Activated naive CD8-positive, alpha-beta T cell treated with anti-CD3 and anti-CD28 coated beads, Interleukin-2, amount 50 U/mL, for 24 hours (primary cell): ENCODE measurements at regions not wholly inside any gene's neighbourhood (a gene's known extent, or its start where the extent isn't known, plus 50 kb on each side); places are given as distances from the start of the nearest gene placed in this dataset.
"Not testable (repeated sequence)": the region's sequence is repeated elsewhere in the genome, so short reads cannot be mapped to it uniquely, and the experiment has no call there.

Experiments
- ATAC-seq: fragments of 150-1000 bp; cut with Tn5 transposase; one replicate; pipeline ENCODE4 v1.10.0; 2021
- DNase-seq: peaks from one replicate; pipeline ENCODE4 v3.0.0; 2021
- H3K27ac Mint-ChIP-seq: one replicate; pipeline ENCODE4 v1.8.0; 2021; ENCODE audit warnings: mild to moderate bottlenecking, mixed read lengths
- H3K27me3 Mint-ChIP-seq: one replicate; pipeline ENCODE4 v1.8.0; 2021; ENCODE audit warnings: mixed read lengths
- H3K36me3 Mint-ChIP-seq: one replicate; pipeline ENCODE4 v1.8.0; 2021; ENCODE audit warnings: low read depth, mixed read lengths
- H3K4me1 Mint-ChIP-seq: one replicate; pipeline ENCODE4 v1.8.0; 2021; ENCODE audit warnings: mixed read lengths
- H3K4me3 Mint-ChIP-seq: one replicate; pipeline ENCODE4 v1.8.0; 2021; ENCODE audit warnings: mild to moderate bottlenecking, moderate library complexity, mixed read lengths
- H3K9me3 Mint-ChIP-seq: one replicate; pipeline ENCODE4 v1.8.0; 2021; ENCODE audit warnings: mixed read lengths

DNA sequence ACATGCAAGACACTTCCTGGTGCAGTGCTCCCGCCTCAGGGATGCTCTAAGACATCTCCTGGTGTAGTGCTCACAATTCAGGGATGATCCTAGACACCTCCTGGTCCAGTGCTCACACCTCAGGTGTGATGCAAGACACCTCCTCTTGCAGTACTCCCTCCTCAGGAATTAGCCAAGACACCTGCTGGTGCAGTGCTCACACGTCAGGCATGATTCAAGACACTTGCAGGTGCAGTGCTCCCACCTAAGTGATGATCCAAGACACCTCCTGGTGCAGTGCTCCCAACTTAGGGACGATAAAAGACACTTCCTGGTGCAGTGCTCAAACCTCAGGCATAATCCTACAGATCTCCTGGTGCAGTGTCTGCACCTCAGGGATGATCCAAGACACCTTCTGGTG, 117.0 kb downstream of the ASB1 start:
- not testable (repeated sequence) for H3K4me1 Mint-ChIP-seq, H3K4me3 Mint-ChIP-seq, DNase-seq, H3K27ac Mint-ChIP-seq, ATAC-seq, H3K9me3 Mint-ChIP-seq, H3K36me3 Mint-ChIP-seq
- peaks cover 27% of the 10 kb centered on the region for H3K27me3 Mint-ChIP-seq

DNA sequence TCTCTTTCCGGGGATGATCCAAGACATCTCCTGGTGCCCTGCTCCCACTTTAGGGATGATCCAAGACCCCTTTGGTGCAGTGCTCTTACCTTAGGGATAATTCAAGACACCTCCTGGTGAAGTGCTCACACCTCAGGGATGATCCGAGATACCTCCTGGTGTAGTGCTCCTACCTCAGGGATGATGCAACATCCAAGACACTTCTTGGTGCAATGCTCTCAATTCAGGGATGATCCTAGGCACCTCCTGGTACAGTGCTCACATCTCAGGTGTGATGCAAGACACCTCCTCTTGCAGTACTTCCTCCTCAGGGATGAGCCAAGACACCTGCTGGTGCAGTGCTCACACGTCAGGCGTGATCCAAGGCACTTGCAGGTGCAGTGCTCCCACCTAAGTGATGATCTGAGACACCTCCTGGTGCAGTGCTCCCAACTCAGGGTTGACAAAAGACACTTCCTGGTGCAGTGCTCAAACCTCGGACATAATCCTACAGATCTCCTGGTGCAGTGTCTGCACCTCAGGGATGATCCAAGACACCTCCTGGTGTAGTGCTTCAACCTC, 122.3 kb downstream of the ASB1 start:
- Mint-ChIP-seq H3K36me3 (no peaks in the 10 kb centered on the region), H3K9me3 (peaks cover 4% of the 10 kb centered on the region), H3K4me3 (no peak overlapping the region), H3K4me1 (no peaks in the 10 kb centered on the region), H3K27me3 (peaks cover 16% of the 10 kb centered on the region), H3K27ac (no peak overlapping the region)
- DNase-seq (no peak), ATAC-seq (no peak)

GRCh38 chr2:238549866-238550265, 123.1 kb downstream of the ASB1 start:
- Mint-ChIP-seq H3K9me3 (peaks cover 4% of the 10 kb centered on the region), H3K27ac (no peak overlapping the region), H3K27me3 (peaks cover 11% of the 10 kb centered on the region), H3K4me3 (no peak overlapping the region), H3K4me1 (no peaks in the 10 kb centered on the region), H3K36me3 (no peaks in the 10 kb centered on the region)
- DNase-seq: no peak
- no peak for ATAC-seq

DNA sequence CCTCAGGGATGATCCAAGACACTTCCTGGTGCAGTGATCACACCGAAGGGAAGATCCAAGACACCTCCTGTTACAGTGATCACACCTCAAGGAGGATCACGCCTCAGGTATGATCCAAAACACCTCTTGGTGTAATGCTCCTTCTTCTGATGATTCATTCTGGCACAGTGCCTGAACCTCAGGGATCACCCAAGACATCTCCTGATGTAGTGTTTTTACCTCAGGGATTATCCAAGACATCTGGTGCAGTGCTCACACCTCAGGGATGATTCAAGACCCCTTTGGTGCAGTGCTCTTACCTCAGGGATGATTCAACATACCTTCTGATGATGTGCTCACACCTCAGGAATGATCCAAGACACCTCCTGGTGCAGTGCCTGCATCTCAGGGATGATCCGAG, 124.4 kb downstream of the ASB1 start:
- ATAC-seq (no peak), DNase-seq (no peak)
- no peaks in the 10 kb centered on the region for H3K36me3 Mint-ChIP-seq
- peaks cover 6% of the 10 kb centered on the region for H3K27me3 Mint-ChIP-seq
- H3K27ac Mint-ChIP-seq: no peak overlapping the region
- no peaks in the 10 kb centered on the region for H3K4me1 Mint-ChIP-seq
- no peak overlapping the region for H3K4me3 Mint-ChIP-seq
- peaks cover 4% of the 10 kb centered on the region for H3K9me3 Mint-ChIP-seq

- Mint-ChIP-seq H3K27me3 (peaks cover 6% of the 10 kb centered on the region), H3K4me1 (no peaks in the 10 kb centered on the region), H3K9me3 (peaks cover 4% of the 10 kb centered on the region), H3K27ac (no peak overlapping the region), H3K36me3 (no peaks in the 10 kb centered on the region), H3K4me3 (no peak overlapping the region)
- no peak for DNase-seq
- no peak for ATAC-seq
These were observed 125.5 kb downstream of the ASB1 start for GRCh38 chr2:238552226-238552625.

GRCh38 chr2:238553159-238553558, 126.4 kb downstream of the ASB1 start:
- H3K27me3 Mint-ChIP-seq: peaks cover 8% of the 10 kb centered on the region
- no peak overlapping the region for H3K4me3 Mint-ChIP-seq
- H3K4me1 Mint-ChIP-seq: no peaks in the 10 kb centered on the region
- H3K36me3 Mint-ChIP-seq: no peaks in the 10 kb centered on the region
- no peak for DNase-seq
- no peak overlapping the region for H3K27ac Mint-ChIP-seq
- no peak for ATAC-seq
- H3K9me3 Mint-ChIP-seq: peaks cover 4% of the 10 kb centered on the region

DNA sequence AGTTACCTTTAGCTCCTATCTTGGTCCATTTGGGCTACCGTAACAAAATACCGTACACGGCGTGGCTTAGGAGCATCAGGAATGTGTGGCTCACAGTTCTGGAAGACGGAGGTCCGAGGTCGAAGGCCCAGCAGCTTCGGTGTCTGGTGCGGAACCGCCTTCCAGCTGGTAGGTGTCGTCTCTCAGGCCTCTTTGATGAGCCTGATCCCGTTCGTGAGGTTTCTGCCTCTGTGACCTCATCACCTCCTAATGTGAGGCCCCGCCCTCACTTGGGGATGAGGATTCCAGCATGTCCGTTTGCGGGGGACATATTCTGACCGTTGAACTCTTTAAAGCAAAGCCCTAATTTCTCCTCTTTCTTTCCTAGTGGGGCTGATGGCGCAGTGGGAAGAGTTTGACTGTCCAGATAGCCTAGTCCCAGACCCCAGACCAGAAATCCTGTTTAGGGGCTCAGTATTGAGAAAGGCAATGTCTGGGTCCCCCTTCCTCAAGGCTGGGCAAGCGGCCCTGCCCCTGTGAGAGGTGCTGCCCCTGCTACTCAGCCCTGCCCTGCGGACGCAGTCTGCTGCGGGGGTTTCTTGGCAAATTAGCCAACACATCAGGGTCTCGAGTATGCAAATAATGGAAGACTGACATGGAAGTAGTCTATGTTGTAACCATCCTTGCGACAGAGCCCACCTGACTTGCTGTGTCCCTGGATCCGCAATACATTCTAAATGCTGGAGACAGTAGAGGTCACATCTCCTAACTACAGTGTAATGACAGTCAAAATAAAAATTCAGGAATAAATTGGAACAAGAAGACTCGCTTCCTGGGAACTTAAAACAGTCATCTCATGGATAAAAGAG, 128.0 kb downstream of the ASB1 start:
- Mint-ChIP-seq H3K4me3 (no peak overlapping the region), H3K27me3 (peaks cover 6% of the 10 kb centered on the region), H3K27ac (no peak overlapping the region), H3K4me1 (no peaks in the 10 kb centered on the region), H3K9me3 (peaks cover 4% of the 10 kb centered on the region), H3K36me3 (no peaks in the 10 kb centered on the region)
- ATAC-seq (no peak), DNase-seq (no peak)

DNA sequence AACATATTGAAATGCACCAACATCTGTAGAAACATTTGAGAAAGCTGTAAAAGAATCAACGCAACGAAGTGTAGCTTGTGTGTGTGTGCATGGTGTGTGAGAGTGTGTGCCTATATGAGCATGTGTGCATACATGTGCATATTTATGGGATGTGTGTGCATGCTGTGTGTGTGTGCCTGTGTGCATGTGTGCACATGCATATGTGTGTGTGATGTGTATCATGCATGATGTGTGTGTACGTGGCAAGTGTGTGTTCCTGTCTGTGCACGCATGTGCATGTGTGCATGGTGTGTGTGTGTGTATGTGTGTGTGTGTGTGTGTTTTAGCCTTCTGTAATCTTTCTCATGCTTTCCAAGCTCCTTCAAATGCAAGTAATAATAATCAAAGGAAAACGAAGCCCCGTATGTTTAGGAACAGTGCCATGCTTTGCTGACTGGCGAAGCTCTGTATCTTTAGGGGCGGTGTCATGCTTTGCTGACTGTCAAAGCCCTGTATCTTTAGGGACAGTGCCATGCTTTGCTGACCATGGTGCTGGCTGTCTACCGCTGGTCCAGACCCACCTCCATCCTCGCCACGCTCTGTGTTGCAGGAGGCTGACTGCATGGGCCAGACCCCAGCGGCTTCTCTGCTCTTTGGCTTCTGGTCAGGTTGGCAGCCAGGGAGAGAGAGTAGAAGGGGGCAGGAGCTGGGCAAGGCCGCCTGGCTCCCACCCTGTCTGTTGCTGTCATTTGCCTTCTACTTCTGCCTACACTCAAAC, 129.2 kb downstream of the ASB1 start:
- ATAC-seq (no peak), DNase-seq (no peak)
- peaks cover 2% of the 10 kb centered on the region for H3K27me3 Mint-ChIP-seq
- no peaks in the 10 kb centered on the region for H3K36me3 Mint-ChIP-seq
- no peaks in the 10 kb centered on the region for H3K4me1 Mint-ChIP-seq
- peaks cover 4% of the 10 kb centered on the region for H3K9me3 Mint-ChIP-seq
- no peak overlapping the region for H3K27ac Mint-ChIP-seq
- no peak overlapping the region for H3K4me3 Mint-ChIP-seq

DNA sequence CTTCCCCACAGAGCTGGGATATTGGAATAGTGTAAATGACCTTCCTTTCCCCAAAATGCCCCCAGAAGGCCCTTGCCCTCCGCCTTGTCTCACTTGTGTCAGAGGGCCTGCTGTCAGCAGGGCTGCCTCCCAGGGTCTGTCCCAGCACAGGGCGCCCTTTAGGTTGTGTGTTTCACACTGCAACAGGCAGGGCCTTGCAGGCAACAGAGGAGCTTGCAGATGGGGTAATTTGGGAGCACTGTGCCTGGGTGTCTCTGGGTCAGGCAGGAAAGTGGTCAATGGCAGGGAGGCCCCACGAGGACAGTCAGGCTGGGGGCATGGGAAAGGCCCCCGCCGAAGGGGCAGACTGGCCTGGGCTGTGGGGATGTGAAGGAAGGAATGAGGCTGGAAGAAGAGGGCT, 130.7 kb downstream of the ASB1 start:
- DNase-seq (no peak), ATAC-seq (no peak)
- Mint-ChIP-seq H3K36me3 (no peaks in the 10 kb centered on the region), H3K27ac (no peak overlapping the region), H3K4me3 (no peak overlapping the region), H3K9me3 (peaks cover 4% of the 10 kb centered on the region), H3K27me3 (peaks cover 2% of the 10 kb centered on the region), H3K4me1 (no peaks in the 10 kb centered on the region)

DNA sequence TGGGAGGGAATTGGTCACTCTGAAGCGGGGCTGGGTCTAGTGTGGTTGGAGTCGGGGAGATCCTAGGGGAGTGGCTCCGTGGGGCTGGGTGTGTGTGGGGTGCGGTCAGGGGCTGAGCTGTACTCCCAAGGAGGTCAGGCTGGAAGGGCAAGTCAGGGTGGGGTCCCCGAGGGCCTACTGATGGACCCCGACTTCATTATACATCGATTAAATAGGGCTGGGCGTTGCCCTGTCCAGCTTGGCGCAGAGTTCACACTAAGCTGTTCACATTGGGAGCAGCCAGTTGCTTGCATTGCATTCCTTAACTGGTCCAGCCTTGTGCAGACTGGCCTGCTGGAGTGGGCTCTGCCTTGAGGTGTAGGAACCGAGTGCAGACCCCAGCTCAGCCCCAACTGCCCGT, 131.2 kb downstream of the ASB1 start:
- no peaks in the 10 kb centered on the region for H3K4me1 Mint-ChIP-seq
- no peak for ATAC-seq
- no peak overlapping the region for H3K4me3 Mint-ChIP-seq
- no peak overlapping the region for H3K27ac Mint-ChIP-seq
- H3K27me3 Mint-ChIP-seq: peaks cover 2% of the 10 kb centered on the region
- H3K36me3 Mint-ChIP-seq: no peaks in the 10 kb centered on the region
- DNase-seq: no peak
- peaks cover 3% of the 10 kb centered on the region for H3K9me3 Mint-ChIP-seq

DNA sequence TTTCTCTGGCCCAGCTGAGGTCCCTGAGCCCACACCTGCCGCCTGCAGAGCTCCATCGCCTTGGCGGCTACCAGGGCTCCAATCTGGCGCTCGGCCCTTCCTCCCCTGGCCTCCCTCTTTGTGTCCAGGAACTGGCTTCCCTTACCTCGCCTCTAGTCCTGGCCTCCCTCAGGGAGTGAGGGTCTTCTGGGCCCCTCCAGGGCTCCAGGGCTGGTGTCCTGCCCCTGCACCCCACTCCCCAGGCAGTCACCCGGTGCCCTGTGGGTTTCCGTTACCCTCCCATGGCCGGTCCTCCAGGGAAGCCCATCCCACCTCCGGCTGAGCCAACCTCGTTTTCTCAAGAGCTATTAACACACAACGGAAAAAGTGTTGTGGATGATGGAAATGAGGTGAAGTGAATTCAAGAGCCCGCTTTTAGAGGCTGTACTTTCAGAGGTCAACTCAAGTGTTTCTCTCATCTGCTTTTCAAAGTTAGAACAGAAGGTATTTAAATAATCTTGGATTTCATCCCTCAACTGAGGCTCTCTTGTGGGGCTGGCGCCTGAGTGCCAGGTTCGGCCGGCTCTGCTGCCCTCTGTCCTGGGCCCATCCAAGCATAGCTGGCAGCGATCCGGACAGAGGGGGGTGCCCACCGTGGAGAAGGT, 131.9 kb downstream of the ASB1 start:
- no peaks in the 10 kb centered on the region for H3K9me3 Mint-ChIP-seq
- H3K4me3 Mint-ChIP-seq: no peak overlapping the region
- no peak overlapping the region for H3K27ac Mint-ChIP-seq
- H3K36me3 Mint-ChIP-seq: no peaks in the 10 kb centered on the region
- no peak for DNase-seq
- no peaks in the 10 kb centered on the region for H3K4me1 Mint-ChIP-seq
- peaks cover 2% of the 10 kb centered on the region for H3K27me3 Mint-ChIP-seq
- no peak for ATAC-seq

GRCh38 chr2:238560234-238560633, 133.5 kb downstream of the ASB1 start:
- Mint-ChIP-seq H3K36me3 (no peaks in the 10 kb centered on the region), H3K27me3 (peaks cover 2% of the 10 kb centered on the region), H3K4me3 (no peak overlapping the region), H3K27ac (no peak overlapping the region), H3K4me1 (no peaks in the 10 kb centered on the region), H3K9me3 (no peaks in the 10 kb centered on the region)
- no peak for ATAC-seq
- no peak for DNase-seq

DNA sequence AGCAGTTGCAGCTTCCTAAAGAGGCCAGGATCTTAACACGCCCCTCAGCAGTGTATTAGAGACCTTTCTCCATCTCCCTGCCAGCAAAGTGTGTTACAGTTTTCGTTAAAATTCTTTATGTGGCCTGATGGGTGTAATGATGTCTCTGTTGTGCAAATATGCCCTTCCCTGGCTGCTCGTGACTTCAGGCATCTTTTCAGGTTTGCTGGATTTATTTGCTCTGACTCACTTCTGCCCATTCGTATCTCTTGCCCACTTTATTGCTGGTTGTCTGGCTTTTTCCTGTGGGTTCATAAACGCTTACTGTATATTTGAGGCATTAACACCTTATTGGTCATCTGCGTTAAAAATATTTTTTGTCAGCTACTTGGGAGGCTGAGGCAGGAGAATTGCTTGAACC, 134.5 kb downstream of the ASB1 start:
- Mint-ChIP-seq H3K27ac (no peak overlapping the region), H3K36me3 (no peaks in the 10 kb centered on the region), H3K9me3 (no peaks in the 10 kb centered on the region), H3K4me1 (no peaks in the 10 kb centered on the region), H3K27me3 (peaks cover 2% of the 10 kb centered on the region), H3K4me3 (no peak overlapping the region)
- ATAC-seq (no peak), DNase-seq (no peak)

- no peaks in the 10 kb centered on the region for H3K36me3 Mint-ChIP-seq
- ATAC-seq: no peak
- H3K4me3 Mint-ChIP-seq: no peak overlapping the region
- peaks cover under 1% of the 10 kb centered on the region for H3K27me3 Mint-ChIP-seq
- no peaks in the 10 kb centered on the region for H3K9me3 Mint-ChIP-seq
- no peaks in the 10 kb centered on the region for H3K4me1 Mint-ChIP-seq
- H3K27ac Mint-ChIP-seq: no peak overlapping the region
- DNase-seq: no peak
These were observed 135.7 kb downstream of the ASB1 start for GRCh38 chr2:238562446-238562845.

DNA sequence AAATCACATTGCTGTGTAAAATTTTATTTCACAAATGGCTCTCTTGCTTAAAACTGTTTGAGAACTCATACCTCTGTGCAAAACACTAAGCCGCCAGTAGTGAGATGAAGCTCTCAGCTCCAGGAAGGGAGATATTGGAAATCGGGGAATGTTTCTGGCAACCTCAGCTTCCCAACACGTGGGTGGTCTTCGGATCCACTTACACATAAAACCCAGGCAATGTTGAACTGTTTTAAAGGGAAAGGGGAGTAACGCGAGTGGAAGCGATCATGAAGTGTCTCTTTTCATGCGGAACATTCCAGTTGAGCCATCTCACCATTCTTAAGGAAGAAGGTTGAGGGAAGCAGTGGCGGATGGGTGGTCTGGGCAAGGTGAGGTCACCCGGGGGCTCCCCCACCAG, 136.8 kb downstream of the ASB1 start:
- Mint-ChIP-seq H3K27ac (no peak overlapping the region), H3K27me3 (no peaks in the 10 kb centered on the region), H3K36me3 (no peaks in the 10 kb centered on the region), H3K9me3 (no peaks in the 10 kb centered on the region), H3K4me3 (no peak overlapping the region), H3K4me1 (no peaks in the 10 kb centered on the region)
- DNase-seq (no peak), ATAC-seq (no peak)
